ENCODE measurements at regions not wholly inside any gene's neighbourhood (a gene's known extent, or its start where the extent isn't known, plus 50 kb on each side); places are given as distances from the start of the nearest gene placed in this dataset.
"Not testable (repeated sequence)": the region's sequence is repeated elsewhere in the genome, so short reads cannot be mapped to it uniquely, and the experiment has no call there.

DNA sequence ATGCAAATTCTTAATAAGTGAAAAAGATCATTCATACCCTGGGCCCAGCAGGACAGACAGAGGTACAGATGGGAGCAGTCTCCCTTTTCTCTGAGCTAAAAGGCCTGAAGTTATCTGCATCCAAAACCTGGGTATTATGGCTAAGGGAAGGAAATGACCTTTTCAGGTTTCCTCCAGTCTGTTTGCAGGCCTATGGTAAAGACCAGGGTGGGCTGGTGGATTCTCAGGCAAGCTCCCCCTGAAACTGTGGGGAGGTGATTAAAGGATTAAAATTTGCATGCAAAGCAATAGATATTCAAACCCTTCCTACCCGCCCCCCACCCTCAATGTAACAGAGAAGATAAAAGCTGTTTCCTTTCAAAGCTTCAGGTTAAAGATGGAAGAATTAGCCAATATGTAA, 471.8 kb upstream of the RUNX1 start:
- H3K27ac ChIP-seq = no peak overlapping the region
- DNase-seq (ENCODE audit: low read depth, low spot score) = no peak

DNA sequence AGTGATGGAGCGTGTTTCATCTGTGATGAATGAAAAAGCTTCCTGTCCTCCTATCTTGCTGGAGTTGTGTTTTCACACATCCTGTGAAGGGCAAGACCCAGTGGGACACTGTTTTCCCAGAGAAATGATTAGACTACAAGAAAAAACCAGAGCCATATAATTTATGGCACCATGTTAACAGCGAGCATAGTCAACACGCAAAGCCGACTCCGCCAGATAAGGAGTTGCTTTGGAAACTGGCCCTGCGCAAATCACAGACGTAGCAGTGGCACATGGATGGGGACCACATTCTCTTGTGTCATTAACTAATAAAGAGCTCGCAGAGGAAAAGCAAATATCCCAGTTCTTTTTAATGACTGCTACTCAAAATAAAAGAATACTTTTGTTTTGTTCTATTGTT, 471.2 kb upstream of the RUNX1 start:
- H3K27ac ChIP-seq = no peak overlapping the region
- DNase-seq (ENCODE audit: low read depth, low spot score) = no peak

DNA sequence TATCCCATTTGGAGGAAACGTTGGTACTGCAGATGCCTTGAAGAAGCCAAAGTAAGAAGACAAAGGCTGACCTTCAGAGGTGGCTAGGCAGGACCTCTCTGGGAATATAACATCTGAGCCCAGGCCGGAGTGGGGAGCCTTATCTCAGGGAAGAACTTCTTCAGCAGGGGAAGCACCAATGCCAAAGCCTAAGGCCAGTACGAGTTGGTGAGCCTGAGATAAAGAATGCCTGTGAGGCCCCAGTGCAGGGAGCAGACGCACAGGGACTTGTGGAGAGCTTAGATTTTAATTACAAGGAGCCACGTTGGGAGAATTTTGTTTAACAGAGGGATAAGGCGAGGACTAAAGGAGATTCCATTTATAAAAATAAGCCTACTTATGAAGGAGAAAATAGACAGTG, 468.8 kb upstream of the RUNX1 start:
- H3K27ac ChIP-seq = no peak overlapping the region
- DNase-seq (ENCODE audit: low read depth, low spot score) = no peak

DNA sequence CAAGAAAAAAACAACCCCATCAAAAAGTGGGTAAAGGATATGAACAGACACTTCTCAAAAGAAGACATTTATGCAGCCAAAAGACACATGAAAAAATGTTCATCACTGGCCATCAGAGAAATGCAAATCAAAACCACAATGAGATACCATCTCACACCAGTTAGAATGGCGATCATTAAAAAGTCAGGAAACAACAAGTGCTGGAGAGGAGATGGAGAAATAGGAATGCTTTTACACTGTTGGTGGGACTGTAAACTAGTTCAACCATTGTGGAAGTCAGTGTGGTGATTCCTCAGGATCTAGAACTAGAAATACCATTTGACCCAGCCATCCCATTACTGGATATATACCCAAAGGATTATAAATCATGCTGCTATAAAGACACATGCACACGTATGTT, 467.2 kb upstream of the RUNX1 start:
- H3K27ac ChIP-seq; DNase-seq (ENCODE audit: low read depth, low spot score): not testable (repeated sequence)

DNA sequence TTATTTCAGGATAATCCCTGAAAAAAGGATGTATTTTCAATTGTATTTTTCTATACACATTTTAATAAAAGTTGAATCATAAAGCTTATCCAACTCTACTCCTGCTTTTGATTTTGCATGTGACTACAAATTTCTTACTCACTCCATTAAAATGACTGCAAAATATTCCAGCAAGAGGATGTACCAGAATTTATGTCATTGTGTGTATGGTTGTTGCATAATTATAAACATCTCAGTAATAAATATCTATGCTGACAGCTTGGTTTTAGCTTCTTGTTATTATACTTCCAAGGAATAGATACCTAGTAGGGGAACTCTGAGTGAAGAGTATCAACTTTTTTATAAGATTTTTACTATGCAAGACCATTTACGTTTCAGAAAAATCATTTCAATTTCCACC, 463.2 kb upstream of the RUNX1 start:
- DNase-seq (ENCODE audit: low read depth, low spot score) = no peak
- H3K27ac ChIP-seq = peak overlapping the region; percentile 91

DNA sequence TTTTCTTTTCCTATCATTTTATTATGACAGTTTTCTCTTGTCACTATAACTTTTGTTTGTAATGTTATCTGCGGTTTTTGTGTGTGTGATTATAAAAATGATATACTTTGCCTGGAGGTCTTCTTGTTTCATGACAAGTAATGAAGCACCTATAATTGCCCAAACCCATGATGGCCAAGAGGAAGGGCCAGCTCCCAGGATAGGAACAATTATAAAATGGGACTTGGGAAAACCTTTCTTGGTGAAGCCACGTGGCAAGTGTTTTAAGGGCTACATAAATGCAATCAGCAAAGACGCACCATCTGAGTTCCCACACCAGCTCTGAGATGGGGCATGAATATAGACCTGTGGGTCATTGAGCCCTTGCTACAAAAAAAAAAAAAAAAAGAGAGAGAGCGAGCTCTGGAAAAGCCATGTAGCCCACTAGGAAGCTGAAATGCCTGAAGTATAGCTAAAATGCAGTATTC, 462.6 kb upstream of the RUNX1 start:
- DNase-seq (ENCODE audit: low read depth, low spot score) = no peak

DNA sequence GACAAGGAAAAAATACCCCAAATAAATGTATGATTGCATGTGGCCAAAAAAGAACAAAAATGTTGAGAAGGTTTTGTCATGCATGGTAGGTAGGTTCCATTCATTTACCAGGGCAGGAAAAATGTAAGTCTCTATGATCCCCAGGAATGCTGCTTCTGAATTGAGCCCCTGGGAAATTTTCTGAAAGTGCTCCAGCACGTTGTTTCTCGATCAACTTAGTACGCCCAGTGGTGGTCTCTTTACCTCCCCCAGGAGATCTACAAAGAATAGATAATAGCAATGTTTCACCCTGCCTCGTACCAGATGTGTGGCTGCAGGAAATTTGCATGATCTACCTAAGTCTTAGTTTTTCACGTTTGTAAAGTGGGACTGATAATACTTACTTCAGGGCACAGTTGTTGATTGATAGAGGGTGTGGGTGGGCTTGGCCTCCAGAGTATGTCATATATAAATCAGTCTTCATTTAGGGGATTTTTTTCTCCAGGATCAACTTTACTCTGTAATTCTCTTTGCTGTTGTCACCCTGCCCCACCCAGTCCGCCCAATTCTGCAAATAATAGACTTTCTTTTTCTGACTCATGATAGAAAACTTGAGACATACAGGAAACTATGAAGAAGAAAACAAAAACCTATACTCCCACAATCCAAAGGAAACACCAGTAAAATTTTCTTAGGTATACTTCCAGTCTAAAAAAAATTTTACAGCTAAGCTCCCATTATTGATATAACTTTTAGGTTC, 462.0 kb upstream of the RUNX1 start:
- DNase-seq (ENCODE audit: low read depth, low spot score) = no peak
- H3K27ac ChIP-seq = peak overlapping the region; percentile 91

More for the DNA sequence above, 462.6 kb upstream of the RUNX1 start:
- peak overlapping the region; percentile 91 for H3K27ac ChIP-seq

DNA sequence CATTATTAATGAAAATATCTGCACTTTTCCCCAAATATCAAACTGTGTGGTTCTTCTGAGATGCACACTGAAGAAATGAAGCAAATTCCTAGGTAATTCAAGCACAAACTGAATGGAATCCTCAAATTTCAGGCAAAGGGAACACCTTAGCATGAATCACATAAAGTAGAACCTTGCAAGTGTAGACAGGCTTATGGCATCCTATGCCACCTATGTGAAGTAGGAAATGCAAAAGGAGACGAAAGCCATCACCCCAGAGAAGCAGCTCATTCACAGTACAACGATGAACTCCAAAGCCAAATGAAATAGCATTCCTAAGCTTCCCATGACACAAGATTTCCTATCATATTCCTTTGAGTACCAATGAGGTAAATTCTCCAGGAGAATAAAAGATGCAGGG, 461.2 kb upstream of the RUNX1 start:
- no peak for DNase-seq (ENCODE audit: low read depth, low spot score)
- peak overlapping the region; percentile 91 for H3K27ac ChIP-seq

DNA sequence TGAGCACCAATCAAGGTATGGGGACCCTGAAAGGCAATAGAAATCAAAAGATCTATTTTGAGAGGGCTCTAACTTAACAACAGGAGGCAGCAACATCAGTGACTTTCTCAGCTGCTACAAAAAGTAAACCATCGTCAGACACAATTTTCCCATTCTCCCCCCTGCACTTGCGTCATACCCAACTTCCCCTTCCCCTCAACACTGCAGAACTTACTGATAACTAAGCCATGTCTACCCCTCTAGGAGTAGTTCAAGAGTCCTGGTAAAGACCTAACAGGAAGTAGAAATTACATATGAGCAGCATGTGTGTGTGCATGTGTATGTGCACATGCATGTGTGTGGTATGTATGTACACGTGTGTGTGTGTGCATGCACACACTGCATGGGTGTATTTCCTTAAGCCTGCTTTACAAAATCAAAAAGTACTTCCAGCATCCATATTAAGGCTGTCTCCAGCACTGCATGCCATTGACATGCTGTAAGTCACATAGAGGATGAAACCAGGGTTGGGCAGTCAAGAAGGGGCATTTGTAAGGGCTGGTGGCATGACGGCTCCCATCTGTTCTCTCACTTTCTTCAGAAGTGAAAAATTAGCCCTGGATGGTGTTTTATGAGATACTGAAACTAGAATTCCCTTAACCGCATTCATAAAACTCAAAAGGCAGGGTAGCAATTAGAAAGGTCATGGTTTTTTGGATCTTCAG, 460.1 kb upstream of the RUNX1 start:
- DNase-seq (ENCODE audit: low read depth, low spot score) = no peak
- no peak overlapping the region for H3K27ac ChIP-seq

DNA sequence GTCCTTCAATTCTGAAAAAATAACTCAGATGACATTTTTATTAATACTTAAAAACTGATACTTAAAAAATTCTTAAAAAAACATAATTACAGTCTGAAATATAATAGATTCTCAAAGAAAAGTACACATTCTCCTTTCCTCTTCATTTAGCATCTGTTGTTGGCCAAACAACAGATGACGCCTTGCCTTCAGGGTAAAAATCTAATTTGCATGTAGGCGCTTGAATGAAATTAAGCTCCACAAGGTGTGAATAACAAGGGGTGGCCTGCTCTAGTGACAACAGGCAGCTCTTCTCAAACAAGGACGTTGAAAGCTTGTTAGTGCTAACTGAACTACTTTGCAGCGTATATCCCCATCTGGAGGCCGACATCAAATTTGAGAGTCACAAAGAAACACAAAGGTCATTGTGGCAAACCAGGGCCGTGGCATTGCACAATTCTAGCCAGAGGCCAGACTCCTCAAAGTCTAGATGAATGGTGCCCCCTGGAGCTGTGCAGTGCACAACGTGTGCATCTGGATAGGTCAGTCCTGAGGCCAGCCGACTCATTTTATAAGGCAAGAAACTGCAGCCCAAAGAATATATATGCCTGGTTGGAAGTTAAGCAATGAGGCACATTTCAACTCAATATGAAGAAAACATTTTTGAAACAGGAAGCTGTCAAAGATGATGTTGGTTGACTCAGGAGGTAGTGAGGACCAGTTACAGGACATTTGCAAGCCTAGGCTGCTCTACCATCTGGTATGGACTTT, 459.2 kb upstream of the RUNX1 start:
- H3K27ac ChIP-seq = no peak overlapping the region

DNA sequence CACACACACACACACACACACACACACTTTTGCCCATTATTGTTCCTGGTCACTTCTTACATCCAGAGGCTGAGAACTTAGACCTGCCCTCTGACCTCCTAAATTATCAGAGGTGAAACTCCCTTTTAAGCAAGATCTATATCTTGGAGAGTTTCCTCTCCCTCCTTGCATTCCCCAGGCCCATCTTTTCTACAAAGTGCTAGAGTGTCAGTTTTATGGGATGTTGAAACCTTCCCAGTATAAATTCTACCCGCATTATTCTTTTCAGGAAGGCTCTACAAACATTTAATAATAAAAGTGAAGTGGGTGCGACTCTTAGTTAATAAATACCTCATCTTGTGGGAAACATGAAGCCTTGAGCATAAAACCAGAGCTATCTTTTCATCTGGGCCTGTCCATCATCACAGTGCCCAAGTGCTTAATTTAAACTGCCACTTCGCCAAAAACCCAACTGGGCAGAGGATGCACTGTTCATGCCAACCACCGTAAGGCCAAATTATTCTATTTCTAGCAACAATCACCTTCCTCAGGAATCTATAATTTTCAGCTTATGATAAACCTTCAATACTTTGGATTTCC, 458.2 kb upstream of the RUNX1 start:
- no peak for DNase-seq (ENCODE audit: low read depth, low spot score)
- no peak overlapping the region for H3K27ac ChIP-seq

More for the DNA sequence above, 459.2 kb upstream of the RUNX1 start:
- no peak for DNase-seq (ENCODE audit: low read depth, low spot score)

DNA sequence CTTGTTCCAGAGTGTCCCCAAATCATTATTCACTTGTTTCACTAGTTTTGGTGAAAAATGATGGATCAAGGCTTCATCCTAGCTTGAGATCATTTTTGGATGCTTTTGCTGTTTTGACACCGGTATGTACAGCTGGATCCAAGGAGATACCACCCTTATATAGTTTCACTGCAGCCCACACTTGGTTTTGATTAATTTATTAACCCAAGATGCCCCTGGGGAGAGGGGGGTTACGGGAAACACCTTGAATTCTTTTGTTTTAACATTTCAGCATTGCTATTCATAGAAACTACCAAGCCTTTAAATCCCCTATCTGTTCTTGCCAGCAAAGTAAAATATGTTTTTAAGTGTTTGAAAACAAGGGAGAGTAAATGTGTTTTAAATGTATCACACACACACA, 457.7 kb upstream of the RUNX1 start:
- no peak for DNase-seq (ENCODE audit: low read depth, low spot score)
- no peak overlapping the region for H3K27ac ChIP-seq

DNA sequence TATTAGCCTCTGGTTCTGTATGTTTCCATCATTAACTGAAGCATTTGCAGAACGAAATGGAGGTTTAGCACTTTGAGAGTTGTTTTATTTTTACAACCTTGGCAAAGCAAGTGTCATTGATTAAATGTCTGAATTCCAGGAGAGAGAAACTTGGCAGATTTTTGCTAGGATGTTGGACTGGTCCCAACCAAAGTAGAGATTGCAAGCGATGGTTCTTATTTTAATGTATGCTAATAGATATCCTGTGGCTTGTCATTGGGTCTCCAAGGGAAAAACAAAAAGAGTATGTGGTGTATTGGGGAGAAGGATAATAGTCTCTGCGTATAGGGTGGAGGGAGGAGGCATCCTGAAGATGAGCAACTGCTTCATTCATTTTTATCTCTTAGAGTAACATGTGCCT, 457.2 kb upstream of the RUNX1 start:
- no peak overlapping the region for H3K27ac ChIP-seq
- no peak for DNase-seq (ENCODE audit: low read depth, low spot score)

DNA sequence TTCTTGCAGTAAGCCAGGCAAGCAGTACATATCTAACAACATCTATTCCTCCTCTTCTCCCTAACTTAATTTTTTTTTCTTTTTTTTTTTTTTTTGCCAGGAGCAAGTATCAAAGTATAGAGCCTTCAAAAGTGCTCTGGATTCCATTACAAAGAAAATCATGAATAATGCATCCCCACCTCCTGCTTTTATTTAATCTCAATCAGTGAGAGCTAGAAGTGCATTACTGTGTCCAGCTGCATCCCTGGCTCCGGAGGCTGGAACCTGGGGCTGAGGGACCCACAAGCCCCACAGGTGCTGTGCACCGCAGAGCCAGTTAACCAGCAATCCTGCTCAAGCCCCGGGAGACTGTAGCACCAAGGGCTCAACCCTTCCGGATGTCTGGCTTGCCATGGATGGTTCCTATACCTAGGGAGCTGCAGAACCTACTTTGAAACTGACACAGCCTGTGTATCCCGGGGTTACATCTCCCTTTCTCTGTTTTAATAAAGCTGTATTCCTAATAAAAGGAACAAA, 455.9 kb upstream of the RUNX1 start:
- H3K27ac ChIP-seq = no peak overlapping the region
- no peak for DNase-seq (ENCODE audit: low read depth, low spot score)

DNA sequence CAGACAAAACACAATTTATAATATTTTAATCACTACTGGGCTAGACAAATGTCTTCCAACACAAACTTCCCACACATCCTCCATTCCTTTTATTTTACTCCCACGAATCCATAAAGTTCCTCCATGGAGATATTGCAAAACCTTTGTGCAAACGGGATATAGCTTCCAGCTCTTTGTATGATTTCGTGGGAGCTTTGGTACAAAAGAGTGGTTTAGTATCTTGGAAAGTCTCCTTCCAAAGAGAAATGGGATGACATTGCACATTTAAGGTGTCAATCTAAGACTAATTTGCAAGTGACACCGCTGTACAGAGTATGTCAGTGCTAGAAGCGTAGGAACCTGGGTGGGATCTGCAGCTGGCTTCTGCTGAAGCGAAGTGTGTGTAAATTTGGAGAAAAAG, 455.2 kb upstream of the RUNX1 start:
- H3K27ac ChIP-seq = no peak overlapping the region
- DNase-seq (ENCODE audit: low read depth, low spot score) = no peak

DNA sequence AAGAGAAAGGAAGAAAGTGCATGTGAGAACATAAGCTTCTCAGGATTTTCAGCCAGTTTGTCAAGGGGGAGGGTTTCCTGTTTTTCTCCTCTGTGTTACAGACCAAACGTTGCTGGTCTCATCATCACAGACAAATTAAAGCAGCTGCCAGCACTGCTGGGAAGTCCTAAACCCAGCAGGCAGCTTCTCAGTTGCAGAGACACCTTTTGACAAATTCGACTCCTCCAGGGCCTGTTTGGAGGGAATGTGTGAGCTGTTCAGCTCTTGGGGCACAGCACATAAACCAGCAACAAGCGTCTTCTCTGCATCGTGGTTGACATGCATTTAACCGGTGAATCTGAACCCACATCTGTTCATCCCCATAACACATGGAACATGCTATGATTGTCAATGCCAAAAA, 454.6 kb upstream of the RUNX1 start:
- H3K27ac ChIP-seq = no peak overlapping the region
- no peak for DNase-seq (ENCODE audit: low read depth, low spot score)

DNA sequence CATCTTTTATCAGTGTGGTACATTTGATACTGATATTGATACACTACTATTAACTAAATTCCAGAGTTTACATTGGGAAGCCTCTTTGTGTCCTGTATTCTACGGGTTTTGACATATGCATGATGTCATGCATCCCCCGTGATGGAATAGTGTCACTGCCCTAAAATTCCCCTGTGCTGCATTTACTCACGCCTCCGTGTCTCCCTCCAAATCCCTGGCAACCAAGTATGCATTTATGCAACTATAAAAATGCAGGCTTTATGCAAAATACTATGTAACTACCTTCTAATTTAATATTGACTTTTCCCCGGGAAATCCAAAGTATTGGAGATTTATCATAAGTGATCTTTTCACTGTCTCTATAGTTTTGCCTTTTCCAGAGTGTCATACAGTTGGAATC, 453.7 kb upstream of the RUNX1 start:
- H3K27ac ChIP-seq = no peak overlapping the region
- DNase-seq (ENCODE audit: low read depth, low spot score) = no peak

DNA sequence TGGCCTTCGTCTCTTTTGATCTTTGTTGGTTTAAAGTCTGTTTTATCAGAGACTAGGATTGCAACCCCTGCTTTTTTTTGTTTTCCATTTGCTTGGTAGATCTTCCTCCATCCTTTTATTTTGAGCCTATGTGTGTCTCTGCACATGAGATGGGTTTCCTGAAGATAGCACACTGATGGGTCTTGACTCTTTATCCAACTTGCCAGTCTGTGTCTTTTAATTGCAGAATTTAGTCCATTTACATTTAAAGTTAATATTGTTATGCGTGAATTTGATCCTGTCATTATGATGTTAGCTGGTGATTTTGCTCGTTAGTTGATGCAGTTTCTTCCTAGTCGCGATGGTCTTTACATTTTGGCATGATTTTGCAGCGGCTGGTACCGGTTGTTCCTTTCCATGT, 448.4 kb upstream of the RUNX1 start:
- not testable (repeated sequence) for DNase-seq (ENCODE audit: low read depth, low spot score); H3K27ac ChIP-seq

DNA sequence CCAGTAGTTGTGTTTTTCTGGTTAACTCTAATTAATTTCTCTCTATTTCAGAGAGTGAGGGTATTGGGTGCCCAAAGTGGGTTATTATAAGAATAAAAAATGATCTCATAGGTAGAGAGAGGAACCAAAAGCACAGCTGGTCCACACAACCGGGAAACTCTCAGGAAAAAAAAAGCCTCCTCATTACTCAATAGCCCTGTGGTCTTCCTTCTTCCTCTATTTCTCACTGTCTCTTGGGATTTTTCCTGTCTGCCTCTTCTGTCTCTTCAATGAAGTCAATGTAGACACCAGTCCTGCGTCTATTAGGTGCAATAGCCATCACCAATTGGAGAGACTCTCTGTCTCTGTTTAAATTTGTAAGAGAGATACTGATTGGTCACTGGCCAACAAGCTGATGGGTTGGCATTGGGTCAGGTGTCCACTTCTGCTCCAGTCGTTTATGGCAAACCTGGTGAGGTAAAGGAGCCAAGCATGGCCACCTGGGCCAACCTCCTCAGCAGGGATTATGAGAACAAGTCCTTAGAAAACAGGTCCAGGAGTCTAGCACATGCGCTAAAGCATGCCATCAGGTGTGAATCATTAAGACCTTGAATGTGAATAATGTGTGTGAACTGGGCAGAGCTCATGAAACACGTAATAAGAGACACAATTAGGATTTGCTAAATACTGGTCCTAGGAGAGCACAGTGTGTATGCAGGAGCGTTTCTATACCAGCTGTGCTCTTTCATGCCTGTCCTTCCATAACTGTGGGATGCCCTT, 443.0 kb upstream of the RUNX1 start:
- no peak overlapping the region for H3K27ac ChIP-seq
- no peak for DNase-seq (ENCODE audit: low read depth, low spot score)

DNA sequence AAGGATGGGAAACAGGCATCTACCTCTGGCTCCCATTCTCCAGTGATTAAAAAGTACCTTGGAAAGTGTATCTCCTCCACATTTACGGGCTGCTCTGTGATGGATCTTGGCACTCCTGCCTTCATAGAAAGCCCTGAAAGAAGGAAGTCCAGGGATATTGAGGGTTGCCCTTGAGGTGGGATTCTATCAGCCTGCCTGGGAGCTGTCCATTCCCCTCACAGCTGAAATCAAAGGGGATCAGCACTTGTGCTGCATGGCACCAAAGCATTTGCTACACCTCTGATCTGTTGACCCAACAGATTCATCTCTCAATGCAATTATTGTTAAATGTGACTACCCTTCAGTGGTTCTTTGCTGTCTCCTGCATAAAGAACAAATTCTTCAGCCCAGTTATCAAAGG, 442.0 kb upstream of the RUNX1 start:
- no peak overlapping the region for H3K27ac ChIP-seq
- no peak for DNase-seq (ENCODE audit: low read depth, low spot score)

Data from epithelial cell of prostate (primary cell).